ENCODE measurements at regions not wholly inside any gene's neighbourhood (a gene's known extent, or its start where the extent isn't known, plus 50 kb on each side); places are given as distances from the start of the nearest gene placed in this dataset.

DNA sequence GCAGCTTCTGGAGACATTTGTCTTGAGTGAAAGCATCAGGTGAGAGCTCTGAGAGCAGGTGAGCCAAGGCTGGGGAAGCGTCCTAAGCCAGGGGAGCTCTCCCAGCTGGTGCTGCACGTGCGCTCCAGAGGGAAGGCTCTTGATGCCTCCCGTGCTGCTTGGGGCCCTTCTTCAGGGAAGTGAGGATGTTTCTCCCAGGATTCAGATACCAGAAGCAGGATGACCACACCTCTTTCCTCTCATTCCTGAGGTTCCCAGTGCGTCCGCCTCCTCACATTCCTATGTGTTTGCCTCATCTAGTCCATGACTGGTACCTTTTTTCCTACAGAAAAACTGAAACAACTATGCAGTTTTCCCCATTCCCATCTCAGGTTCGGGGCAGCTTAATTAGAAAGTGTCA is 231.0 kb upstream of the IRS2 start:
- Histone ChIP-seq H2AFZ (ENCODE audit: low read depth) (peak overlapping the region; percentile 71; the same call in 1 of the 2 replicates), H3K4me2 (peak overlapping the region; percentile 61), H3K9ac (peak overlapping the region; percentile 46; the same call in 1 of the 2 replicates), H3K27ac (ENCODE audit: low read depth in 2 of 2, low read length in 1 of 2) (peak overlapping the region; percentile 64 to 70; a peak in 3 of 4 replicates), H3K9me3 (no peaks in the 10 kb centered on the region), H3K4me3 (ENCODE audit: low read depth in 2 of 2, low read length in 1 of 2) (no peak overlapping the region), H3K79me2 (ENCODE audit: insufficient read depth) (no peaks in the 10 kb centered on the region), H4K20me1 (ENCODE audit: insufficient read depth) (no peaks in the 10 kb centered on the region), H3F3A (replicated peaks; ENCODE audit: insufficient read depth) (peaks cover 24% of the 10 kb centered on the region), H3K27me3 (ENCODE audit: insufficient read depth) (no peaks in the 10 kb centered on the region), H3K36me3 (replicated peaks in 1 of 2; ENCODE audit: control insufficient read depth in 1 of 2, insufficient read depth in 2 of 2, low read length in 1 of 2) (no peaks in the 10 kb centered on the region), H3K4me1 (ENCODE audit: control insufficient read depth in 1 of 2, insufficient read depth in 2 of 2, low read depth in 1 of 2, low read length in 1 of 2) (peaks cover 0 to 28% of the 10 kb centered on the region in 2 experiments), H3K9me2 (no peaks in the 10 kb centered on the region)
- no peak for DNase-seq
- CTCF ChIA-PET = no interaction called here
- POLR2A ChIA-PET = no interaction called here
- TF ChIP-seq RXRA (IDR thresholded peaks at IDR 0.05; ENCODE audit: borderline replicate concordance, low read depth) (peak; percentile 47; the same call in 1 of the 2 replicates), EP300 (IDR thresholded peaks at IDR 0.05; ENCODE audit: borderline replicate concordance in 1 of 2, low read depth in 1 of 2, low read length in 1 of 2) (peak in 1 of 2 experiments; percentile 82; a peak in 1 of 4 replicates), JUND (IDR thresholded peaks at IDR 0.05) (peak; percentile 82), EZH2phosphoT487 (IDR thresholded peaks at IDR 0.05; ENCODE audit: borderline replicate concordance, low read depth) (no peak), POLR2AphosphoS5 (IDR thresholded peaks at IDR 0.05; ENCODE audit: low read depth, low read length) (peak; percentile 53), FOSL2 (IDR thresholded peaks at IDR 0.05; ENCODE audit: borderline replicate concordance, low read depth) (peak; percentile 75; the same call in 1 of the 2 replicates), SIN3A (IDR thresholded peaks at IDR 0.05; ENCODE audit: borderline replicate concordance, low read depth, low read length) (0 out of 2 replicates have a peak, but pooled peaks have one; percentile 13), TEAD4 (IDR thresholded peaks at IDR 0.05; ENCODE audit: borderline replicate concordance, insufficient read depth) (peak; percentile 84), TCF12 (IDR thresholded peaks at IDR 0.05) (peak; percentile 69), MEF2A (IDR thresholded peaks at IDR 0.05; ENCODE audit: borderline replicate concordance, low read depth) (no peak), NFIC (IDR thresholded peaks at IDR 0.05; ENCODE audit: borderline replicate concordance) (peak; percentile 30; the same call in 1 of the 2 replicates), ELF1 (IDR thresholded peaks at IDR 0.05) (no peak; the same call in 1 of the 2 replicates), TAF1 (IDR thresholded peaks at IDR 0.05; ENCODE audit: borderline replicate concordance, low read depth, low read length) (peak; percentile 56; the same call in 1 of the 2 replicates)
- TF ChIP-seq, protein P1, sequence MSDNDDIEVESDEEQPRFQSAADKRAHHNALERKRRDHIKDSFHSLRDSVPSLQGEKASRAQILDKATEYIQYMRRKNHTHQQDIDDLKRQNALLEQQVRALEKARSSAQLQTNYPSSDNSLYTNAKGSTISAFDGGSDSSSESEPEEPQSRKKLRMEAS (IDR thresholded peaks at IDR 0.05; ENCODE audit: low read depth) = peak; percentile 95
- TF ChIP-seq, protein P2, sequence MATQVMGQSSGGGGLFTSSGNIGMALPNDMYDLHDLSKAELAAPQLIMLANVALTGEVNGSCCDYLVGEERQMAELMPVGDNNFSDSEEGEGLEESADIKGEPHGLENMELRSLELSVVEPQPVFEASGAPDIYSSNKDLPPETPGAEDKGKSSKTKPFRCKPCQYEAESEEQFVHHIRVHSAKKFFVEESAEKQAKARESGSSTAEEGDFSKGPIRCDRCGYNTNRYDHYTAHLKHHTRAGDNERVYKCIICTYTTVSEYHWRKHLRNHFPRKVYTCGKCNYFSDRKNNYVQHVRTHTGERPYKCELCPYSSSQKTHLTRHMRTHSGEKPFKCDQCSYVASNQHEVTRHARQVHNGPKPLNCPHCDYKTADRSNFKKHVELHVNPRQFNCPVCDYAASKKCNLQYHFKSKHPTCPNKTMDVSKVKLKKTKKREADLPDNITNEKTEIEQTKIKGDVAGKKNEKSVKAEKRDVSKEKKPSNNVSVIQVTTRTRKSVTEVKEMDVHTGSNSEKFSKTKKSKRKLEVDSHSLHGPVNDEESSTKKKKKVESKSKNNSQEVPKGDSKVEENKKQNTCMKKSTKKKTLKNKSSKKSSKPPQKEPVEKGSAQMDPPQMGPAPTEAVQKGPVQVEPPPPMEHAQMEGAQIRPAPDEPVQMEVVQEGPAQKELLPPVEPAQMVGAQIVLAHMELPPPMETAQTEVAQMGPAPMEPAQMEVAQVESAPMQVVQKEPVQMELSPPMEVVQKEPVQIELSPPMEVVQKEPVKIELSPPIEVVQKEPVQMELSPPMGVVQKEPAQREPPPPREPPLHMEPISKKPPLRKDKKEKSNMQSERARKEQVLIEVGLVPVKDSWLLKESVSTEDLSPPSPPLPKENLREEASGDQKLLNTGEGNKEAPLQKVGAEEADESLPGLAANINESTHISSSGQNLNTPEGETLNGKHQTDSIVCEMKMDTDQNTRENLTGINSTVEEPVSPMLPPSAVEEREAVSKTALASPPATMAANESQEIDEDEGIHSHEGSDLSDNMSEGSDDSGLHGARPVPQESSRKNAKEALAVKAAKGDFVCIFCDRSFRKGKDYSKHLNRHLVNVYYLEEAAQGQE (IDR thresholded peaks at IDR 0.05; ENCODE audit: low read depth, low read length) = 0 out of 2 replicates have a peak, but pooled peaks have one; percentile 24
- TF ChIP-seq, protein P3, sequence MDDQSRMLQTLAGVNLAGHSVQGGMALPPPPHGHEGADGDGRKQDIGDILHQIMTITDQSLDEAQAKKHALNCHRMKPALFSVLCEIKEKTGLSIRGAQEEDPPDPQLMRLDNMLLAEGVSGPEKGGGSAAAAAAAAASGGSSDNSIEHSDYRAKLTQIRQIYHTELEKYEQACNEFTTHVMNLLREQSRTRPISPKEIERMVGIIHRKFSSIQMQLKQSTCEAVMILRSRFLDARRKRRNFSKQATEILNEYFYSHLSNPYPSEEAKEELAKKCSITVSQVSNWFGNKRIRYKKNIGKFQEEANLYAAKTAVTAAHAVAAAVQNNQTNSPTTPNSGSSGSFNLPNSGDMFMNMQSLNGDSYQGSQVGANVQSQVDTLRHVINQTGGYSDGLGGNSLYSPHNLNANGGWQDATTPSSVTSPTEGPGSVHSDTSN (IDR thresholded peaks at IDR 0.05) = peak; percentile 22; the same call in 1 of the 2 replicates
- WGBS (ENCODE audit: low lambda C conversion rate) = 14% methylated on average over 4 of the region's 7 CpGs
